SU-DHL-6 (cell line): ENCODE measurements at regions not wholly inside any gene's neighbourhood (a gene's known extent, or its start where the extent isn't known, plus 50 kb on each side); places are given as distances from the start of the nearest gene placed in this dataset.

Experiments used
- H2AFZ ChIP-seq: fragments of 200-600 bp; sonication (generic); 2 replicates; pipeline ENCODE4 v1.6.1; 2014; ENCODE audit warnings: low read depth, mild to moderate bottlenecking, moderate library complexity, mixed read lengths, antibody characterized with exemption, low read length; ENCODE audit not compliant: severe bottlenecking
- H3F3A ChIP-seq: fragments of 200-600 bp; shearing (Covaris generic); 2 replicates; pipeline ENCODE4 v1.6.0; 2016; ENCODE audit warnings: antibody characterized with exemption, mild to moderate bottlenecking; ENCODE audit not compliant: insufficient read depth
- H3K27ac ChIP-seq: fragments of 200-600 bp; sonication (generic); 2 replicates; pipeline ENCODE4 v1.5.1; 2016; ENCODE audit warnings: low read depth, mild to moderate bottlenecking, low read length, moderate library complexity, mixed read lengths
- H3K27me3 ChIP-seq: fragments of 200-600 bp; sonication (generic), shearing (Covaris generic); 2 replicates; pipeline ENCODE4 v1.6.0; 2014; ENCODE audit warnings: mild to moderate bottlenecking, low read length
- H3K36me3 ChIP-seq: fragments of 200-600 bp; sonication (generic); 2 replicates; pipeline ENCODE4 v1.6.1; 2014; ENCODE audit warnings: mild to moderate bottlenecking, low read length, mixed read lengths
- H3K4me2 ChIP-seq: fragments of 300-600, 200-600 bp; shearing (Covaris generic), sonication (generic); 2 replicates; pipeline ENCODE4 v1.6.0; 2014; ENCODE audit warnings: low read length, low read depth, mild to moderate bottlenecking; ENCODE audit not compliant: poor library complexity, severe bottlenecking
- H3K4me3 ChIP-seq: fragments of 200-600 bp; sonication (generic); 2 replicates; pipeline ENCODE4 v1.5.1; 2014; ENCODE audit warnings: antibody characterized with exemption, low read length, mild to moderate bottlenecking, mixed read lengths; ENCODE audit not compliant: insufficient read depth, poor library complexity, severe bottlenecking
- H3K79me2 ChIP-seq: fragments of 200-600 bp; sonication (generic); 2 replicates; pipeline ENCODE4 v1.6.1; 2014; ENCODE audit warnings: mild to moderate bottlenecking, low read length, moderate library complexity; ENCODE audit not compliant: insufficient read depth
- H3K9ac ChIP-seq: fragments of 200-600 bp; sonication (generic); 2 replicates; pipeline ENCODE4 v1.7.0; 2014; ENCODE audit warnings: mild to moderate bottlenecking, low read length
- H3K9me2 ChIP-seq: fragments of 200-600 bp; sonication (generic); replicated peaks from 2 replicates; pipeline ENCODE4 v1.6.1; 2014; ENCODE audit warnings: low read length; ENCODE audit not compliant: insufficient read depth
- H3K9me3 ChIP-seq: fragments of 200-600 bp; sonication (generic); 2 replicates; pipeline ENCODE4 v1.6.1; 2014; ENCODE audit warnings: low read length, mixed read lengths; ENCODE audit not compliant: insufficient read depth
- H4K20me1 ChIP-seq: fragments of 200-600 bp; sonication (generic); 2 replicates; pipeline ENCODE4 v1.6.1; 2014; ENCODE audit warnings: low read depth, mild to moderate bottlenecking, antibody characterized with exemption, low read length, moderate library complexity, mixed read lengths
- CTCF ChIP-seq: fragments of 200-600 bp; sonication (generic); IDR thresholded peaks from one replicate; pipeline ENCODE4 v1.5.1; 2017; ENCODE audit warnings: antibody characterized with exemption, mild to moderate bottlenecking, low read length, moderate library complexity; ENCODE audit not compliant: insufficient read depth, poor library complexity, severe bottlenecking
- EZH2phosphoT487 ChIP-seq: fragments of 200-600 bp; sonication (generic), shearing (Covaris generic); conservative IDR thresholded peaks from 2 replicates; pipeline ENCODE4 v1.6.1; 2018; ENCODE audit warnings: mild to moderate bottlenecking, antibody characterized with exemption, low read length, moderate library complexity, mixed read lengths

GRCh38 chr2:198597648-198598047 lies 793.3 kb downstream of the PLCL1 start:
- Histone ChIP-seq H3K9me2 (no peaks in the 10 kb centered on the region), H3K36me3 (no peaks in the 10 kb centered on the region), H3K9me3 (no peaks in the 10 kb centered on the region), H3K27me3 (no peaks in the 10 kb centered on the region), H4K20me1 (no peaks in the 10 kb centered on the region), H3K79me2 (no peaks in the 10 kb centered on the region), H2AFZ (no peak overlapping the region), H3K9ac (no peak overlapping the region), H3K27ac (no peak overlapping the region), H3K4me3 (no peak overlapping the region), H3F3A (no peaks in the 10 kb centered on the region), H3K4me2 (no peak overlapping the region)
- TF ChIP-seq EZH2phosphoT487 = no peak
- no peak for TF ChIP-seq CTCF

- Histone ChIP-seq H4K20me1 (no peaks in the 10 kb centered on the region), H3F3A (no peaks in the 10 kb centered on the region), H3K27ac (no peak overlapping the region), H3K4me3 (no peak overlapping the region), H3K79me2 (no peaks in the 10 kb centered on the region), H3K9me3 (no peaks in the 10 kb centered on the region), H3K27me3 (no peaks in the 10 kb centered on the region), H2AFZ (no peak overlapping the region), H3K36me3 (no peaks in the 10 kb centered on the region), H3K9me2 (no peaks in the 10 kb centered on the region), H3K9ac (no peak overlapping the region), H3K4me2 (no peak overlapping the region)
- TF ChIP-seq CTCF (no peak), EZH2phosphoT487 (no peak)
Measured at GRCh38 chr2:198596985-198597384, 792.6 kb downstream of the PLCL1 start.

GRCh38 chr2:198595721-198596120 lies 791.3 kb downstream of the PLCL1 start:
- no peaks in the 10 kb centered on the region for H3F3A ChIP-seq
- no peaks in the 10 kb centered on the region for H3K9me2 ChIP-seq
- no peaks in the 10 kb centered on the region for H3K36me3 ChIP-seq
- H4K20me1 ChIP-seq = no peaks in the 10 kb centered on the region
- H3K27me3 ChIP-seq = no peaks in the 10 kb centered on the region
- H3K79me2 ChIP-seq = no peaks in the 10 kb centered on the region
- H2AFZ ChIP-seq = no peak overlapping the region
- no peak overlapping the region for H3K9ac ChIP-seq
- no peak overlapping the region for H3K4me3 ChIP-seq
- no peak overlapping the region for H3K4me2 ChIP-seq
- TF ChIP-seq CTCF (no peak), EZH2phosphoT487 (no peak)
- no peaks in the 10 kb centered on the region for H3K9me3 ChIP-seq
- no peak overlapping the region for H3K27ac ChIP-seq
